NCI-H1105 (cell line): ENCODE measurements at regions not wholly inside any gene's neighbourhood (a gene's known extent, or its start where the extent isn't known, plus 50 kb on each side); places are given as distances from the start of the nearest gene placed in this dataset.

ENCODE experiments used
- DNase-seq: peaks from one replicate; lab custom pipeline; 2025; lab: John Stamatoyannopoulos, UW

GRCh38 chr12:38139456-38139855 lies 177.1 kb upstream of the ALG10B start:
- no peak for DNase-seq

- no peak for DNase-seq
These were observed 175.3 kb upstream of the ALG10B start for GRCh38 chr12:38141239-38141638.

DNA sequence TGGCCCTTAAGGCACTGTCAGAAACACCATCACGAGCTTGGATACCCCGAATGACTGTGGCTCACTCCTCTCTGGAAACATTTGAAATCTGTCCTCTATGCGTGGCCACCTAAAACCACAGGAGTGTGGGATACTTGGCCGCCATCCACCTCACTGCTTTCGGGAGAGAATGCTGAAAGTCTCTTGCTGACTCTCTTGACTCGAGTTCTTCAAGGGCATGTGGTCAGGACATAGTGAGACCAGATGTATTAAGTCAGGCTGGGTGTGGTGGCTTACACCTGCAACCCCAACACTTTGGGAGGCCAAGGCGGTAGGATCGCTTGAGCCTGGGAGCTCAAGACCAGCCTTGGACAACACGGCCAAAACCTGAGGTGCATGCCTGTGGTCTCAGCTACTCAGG lies 174.7 kb upstream of the ALG10B start:
- DNase-seq: no peak

- DNase-seq: no peak
These were observed 173.6 kb upstream of the ALG10B start for GRCh38 chr12:38142974-38143373.

DNA sequence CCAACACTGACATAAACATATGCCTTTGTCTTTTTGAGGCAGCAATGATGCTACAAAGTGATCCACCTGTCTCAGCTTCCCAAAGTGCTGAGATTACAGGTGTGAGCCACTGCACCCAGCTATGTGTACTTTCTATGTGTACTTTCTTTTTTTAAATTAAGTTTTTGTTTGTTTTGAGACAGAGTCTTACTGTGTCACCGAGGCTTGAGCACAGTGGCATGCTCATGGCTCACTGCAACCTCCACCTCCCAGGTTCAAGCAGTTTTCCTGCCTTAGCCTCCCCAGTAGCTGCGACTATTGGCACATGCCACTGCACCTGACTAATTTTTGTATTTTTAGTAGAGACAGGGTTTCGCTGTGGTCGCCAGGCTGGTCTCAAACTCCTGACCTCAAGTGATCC lies 172.5 kb upstream of the ALG10B start:
- no peak for DNase-seq

DNA sequence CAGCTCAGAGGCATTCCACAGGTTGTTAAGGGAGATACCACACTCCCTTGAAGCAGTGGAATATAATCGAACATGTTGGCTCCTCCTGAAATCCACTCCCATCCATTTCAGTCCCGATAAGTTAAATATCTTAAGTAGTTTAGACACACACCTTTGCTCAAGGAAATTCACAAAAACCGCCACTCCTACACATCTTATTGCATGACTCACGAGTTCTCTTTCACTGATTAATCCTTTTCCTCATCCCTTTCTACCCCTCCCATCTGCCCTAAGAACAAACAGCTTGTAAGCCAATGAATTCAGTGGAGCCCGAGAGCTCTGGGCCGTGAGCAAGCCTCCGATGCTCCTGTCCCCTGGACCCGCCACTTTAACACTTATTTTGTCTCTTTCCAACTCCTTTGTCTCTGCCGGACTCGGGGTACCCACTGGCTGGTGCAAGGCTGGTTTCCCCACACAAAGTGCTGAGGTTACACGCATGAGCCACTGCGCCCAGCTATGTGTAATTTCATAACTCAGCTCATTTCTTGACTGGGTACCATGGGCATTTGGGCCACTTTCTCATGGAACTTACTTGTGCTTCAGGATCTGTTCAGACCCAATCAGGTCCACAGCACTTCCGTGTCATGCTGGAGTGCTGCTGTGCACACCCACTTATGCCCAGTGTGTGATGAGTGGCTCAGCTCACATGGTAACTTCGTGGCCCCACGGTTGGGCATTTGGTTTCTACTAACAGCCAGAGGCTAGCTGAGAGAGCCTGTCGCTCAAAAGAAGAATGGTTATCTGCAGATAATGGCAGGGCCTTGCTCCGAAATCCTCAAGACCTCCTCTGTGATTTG lies 171.8 kb upstream of the ALG10B start:
- DNase-seq: no peak

DNA sequence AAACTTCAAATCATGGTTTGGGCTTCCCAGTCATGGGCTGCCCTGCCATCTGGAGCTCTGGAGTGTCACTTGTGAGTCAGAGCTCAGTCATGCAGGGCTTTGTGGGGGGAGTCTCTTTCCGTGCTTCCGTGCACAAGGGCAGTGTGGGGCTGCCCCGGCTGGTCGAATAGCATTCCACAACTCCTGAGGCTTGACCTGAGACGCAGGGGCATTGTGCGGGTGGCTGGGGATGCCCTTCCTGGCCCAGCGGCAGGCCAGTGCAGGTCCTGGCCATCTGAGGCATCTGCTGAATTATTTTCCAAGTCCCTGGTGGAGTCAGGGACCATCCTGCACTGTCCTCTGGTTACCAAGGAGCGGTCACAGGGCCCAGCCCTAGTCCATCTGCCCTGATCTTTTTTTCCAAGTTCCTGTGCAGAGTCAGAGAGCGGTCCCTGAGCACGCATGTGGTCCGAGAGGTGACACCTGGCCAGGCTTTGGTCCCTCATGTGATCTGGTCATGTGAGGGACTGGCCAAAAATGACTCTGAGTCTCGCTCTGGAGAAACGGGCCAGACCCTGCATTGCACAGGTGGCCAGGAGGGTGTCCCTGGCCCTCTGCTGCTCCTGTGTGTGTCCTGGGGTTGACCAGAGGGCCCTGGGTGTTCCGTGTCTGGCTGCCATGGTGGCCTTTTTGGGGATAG lies 167.0 kb upstream of the ALG10B start:
- no peak for DNase-seq

- no peak for DNase-seq
These were observed 164.4 kb upstream of the ALG10B start for GRCh38 chr12:38151991-38152700.

DNA sequence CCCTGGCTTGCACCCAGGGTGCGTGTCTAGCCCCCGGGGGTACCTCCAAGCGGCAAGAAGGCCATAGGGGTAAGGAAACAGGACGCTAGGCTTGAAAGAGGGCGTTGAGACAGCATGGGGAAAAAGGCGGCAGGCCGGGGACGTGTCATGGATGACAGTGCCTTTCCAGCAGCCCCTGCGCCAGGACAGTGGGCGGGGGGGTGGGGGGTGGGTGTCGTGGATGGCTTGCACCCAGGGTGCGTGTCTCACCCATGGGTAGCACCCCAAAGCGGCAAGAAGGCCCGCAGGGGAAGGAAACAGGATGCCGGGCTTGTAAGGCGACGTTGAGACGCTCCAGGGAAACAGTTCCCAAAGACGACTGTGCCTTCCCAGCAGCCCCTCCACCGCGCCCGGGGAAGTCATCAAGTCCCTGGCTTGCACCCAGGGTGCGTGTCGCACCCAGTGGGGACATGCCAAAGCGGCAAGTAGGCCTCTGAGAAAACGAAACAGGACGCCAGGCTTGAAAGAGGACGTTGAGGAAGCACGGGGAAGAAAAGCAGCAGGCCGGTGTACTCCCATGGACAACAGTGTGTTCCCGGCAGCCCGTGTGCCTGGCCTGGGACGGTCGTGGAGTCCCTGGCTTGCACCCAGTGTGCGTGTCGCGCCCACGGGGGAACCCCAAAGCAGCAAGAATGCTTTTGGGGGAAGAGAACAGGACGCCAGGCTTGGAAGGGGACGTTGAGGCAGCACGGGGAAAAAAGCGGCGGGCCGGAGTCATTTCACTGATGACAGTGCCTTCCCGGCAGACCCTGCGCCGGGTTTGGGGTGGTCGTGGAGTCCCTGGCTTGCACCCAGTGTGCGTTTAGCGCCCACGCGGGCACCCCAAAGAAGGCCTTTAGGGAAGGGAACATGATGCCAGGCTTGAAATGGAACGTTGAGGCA lies 163.5 kb upstream of the ALG10B start:
- no peak for DNase-seq

GRCh38 chr12:38153737-38154061 lies 162.9 kb upstream of the ALG10B start:
- DNase-seq: no peak

GRCh38 chr12:38154096-38155019 lies 162.2 kb upstream of the ALG10B start:
- DNase-seq: no peak

GRCh38 chr12:38155020-38155395 lies 161.6 kb upstream of the ALG10B start:
- DNase-seq: no peak

GRCh38 chr12:38155526-38156496 lies 160.8 kb upstream of the ALG10B start:
- no peak for DNase-seq

GRCh38 chr12:38156497-38157245 lies 159.9 kb upstream of the ALG10B start:
- DNase-seq: no peak

GRCh38 chr12:38157274-38157932 lies 159.2 kb upstream of the ALG10B start:
- DNase-seq: no peak

DNA sequence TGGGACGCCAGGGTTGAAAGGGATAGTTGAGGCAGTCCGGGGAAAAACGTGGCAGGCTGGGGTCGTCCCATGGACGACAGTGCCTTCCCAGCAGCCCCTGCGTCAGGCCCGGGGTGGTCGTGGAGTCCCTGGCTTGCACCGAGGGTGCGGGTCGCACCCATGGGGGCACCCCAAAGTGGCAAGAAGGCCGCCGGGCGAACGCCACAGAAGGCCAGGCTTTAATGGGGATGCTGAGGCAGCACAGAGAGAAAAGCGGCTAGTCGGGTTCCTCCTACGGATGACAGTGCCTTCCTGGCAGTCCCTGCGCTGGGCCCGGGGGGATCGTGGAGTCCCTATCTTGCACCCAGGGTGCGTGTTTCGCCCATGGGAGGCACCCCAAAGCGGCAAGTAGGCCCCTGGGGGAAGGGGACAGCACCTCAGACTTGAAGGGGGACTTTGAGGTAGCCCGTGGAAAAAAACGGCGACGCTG lies 158.6 kb upstream of the ALG10B start:
- no peak for DNase-seq

- no peak for DNase-seq
These were observed 158.0 kb upstream of the ALG10B start for GRCh38 chr12:38158428-38159091.

- no peak for DNase-seq
These were observed 157.5 kb upstream of the ALG10B start for GRCh38 chr12:38159092-38159551.
